ENCODE measurements at regions not wholly inside any gene's neighbourhood (a gene's known extent, or its start where the extent isn't known, plus 50 kb on each side); places are given as distances from the start of the nearest gene placed in this dataset.
"Not testable (repeated sequence)": the region's sequence is repeated elsewhere in the genome, so short reads cannot be mapped to it uniquely, and the experiment has no call there.

DNA sequence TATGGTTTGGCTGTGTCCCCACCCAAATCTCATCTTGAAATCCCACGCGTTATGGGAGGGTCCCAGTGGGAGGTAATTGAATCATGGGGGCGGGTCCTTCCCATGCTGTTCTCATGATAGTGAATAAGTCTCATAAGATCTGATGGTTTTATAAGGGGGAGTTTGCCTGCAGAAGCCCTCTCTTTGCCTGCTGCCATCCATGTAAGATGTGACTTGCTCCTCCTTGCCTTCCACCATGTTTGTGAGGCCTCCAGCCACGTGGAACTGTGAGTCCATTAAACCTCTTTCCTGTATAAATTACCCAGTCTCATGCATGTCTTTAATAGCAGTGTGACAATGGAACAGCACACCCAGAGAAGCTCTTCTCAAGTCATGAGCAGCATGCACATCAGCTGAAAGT lies 119.1 kb upstream of the CARD11 start:
- not testable (repeated sequence) for DNase-seq (ENCODE audit: low read depth)

DNA sequence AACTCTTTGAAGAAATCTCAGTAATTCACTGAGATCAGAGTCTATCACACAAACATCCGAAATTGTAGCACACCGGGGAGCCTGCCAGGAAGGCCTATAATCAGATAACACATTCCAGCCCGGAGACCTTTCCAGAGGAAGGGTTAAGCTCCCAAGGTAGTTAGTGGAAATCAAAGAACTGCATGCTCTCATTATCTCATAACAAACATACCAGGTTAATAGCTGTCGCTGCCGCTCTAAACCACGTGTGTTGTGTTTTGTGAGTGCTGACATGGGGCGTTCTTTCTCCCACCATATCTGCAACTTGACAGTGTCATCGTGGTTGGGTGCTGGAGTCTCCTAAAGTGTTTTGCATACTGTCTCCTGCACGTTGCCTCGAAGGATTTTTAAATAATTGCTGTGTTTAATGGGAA lies 120.7 kb upstream of the CARD11 start:
- no peak for DNase-seq (ENCODE audit: low read depth)

DNA sequence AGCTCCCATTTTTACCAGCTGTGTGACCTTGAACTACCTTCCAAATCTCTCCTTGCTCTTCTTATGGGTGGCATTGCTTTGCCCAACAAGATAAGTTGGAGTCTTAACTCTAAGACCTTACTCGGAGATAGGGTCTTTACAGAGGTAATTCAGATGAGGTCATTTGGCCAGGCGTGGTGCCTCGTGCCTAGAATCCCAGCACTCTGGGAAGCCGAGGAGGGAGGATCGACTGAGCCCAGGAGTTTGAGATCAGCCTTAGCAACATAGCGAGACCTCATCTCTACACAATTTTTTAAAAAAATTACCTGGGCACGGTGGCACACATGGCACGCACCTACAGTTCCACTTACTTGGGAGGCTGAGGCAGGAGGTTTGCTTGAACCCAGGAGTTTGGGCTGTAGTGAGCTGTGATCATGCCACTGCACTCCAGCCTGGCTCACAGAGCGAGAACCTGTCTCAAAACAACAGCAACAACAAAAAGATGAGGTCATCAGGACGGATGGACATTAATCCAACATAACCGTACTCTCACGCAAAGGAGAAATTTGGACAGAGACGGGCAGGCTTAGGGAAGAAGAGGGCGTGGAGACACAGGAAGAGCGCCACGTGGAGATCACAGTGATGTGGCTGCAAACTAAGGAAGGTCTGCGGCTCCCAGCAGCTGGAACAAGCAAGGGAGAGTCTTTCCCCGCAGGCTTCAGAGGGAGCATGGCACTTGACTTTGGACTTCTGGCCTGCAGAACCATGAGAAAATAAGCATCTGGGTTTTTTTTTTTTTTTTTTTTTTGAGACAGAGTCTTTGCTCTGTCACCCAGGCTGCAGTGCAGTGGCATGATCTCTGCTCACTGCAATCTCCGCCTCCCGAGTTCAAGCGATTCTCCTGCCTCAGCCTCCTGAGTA lies 122.3 kb upstream of the CARD11 start:
- no peak for DNase-seq (ENCODE audit: low read depth)

DNA sequence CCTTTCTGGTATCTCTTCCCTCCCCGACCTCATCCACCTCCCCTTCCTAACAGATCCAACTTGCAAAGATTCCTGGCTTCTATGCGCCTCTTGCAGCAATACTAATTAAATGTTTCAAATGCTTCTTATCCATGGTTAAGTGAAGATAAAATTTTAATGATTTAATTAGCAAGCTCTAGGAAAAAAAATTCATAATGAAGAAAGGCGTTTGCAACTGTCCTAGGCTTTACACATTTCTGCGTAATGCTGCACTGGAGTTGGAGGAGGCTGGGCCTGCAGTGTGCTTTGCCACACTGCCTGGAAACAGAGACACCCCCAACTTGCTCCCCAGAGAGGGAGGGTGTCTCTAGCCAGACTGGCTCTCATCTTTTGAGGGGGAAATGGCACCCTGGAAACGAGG lies 123.9 kb upstream of the CARD11 start:
- DNase-seq (ENCODE audit: low read depth): no peak

DNA sequence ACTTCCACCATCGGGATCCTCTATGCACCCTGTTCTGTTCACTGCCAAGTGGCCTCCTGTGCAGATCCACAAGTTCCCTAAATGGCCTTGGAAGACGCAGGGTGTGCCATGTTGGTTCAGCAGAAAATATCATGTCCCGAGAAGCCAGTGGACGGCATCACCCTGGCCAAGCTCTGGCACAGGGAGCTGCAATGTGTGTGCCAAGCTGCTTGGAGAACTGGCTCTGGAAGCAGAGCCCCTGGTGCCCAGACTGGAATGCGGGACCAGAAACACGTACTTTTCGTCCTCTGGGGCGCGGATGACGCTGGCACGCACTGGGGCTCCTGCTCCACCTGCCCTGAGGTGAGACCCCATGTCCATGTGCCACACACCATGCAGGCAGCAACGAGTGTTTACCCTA lies 124.7 kb upstream of the CARD11 start:
- DNase-seq (ENCODE audit: low read depth): no peak

DNA sequence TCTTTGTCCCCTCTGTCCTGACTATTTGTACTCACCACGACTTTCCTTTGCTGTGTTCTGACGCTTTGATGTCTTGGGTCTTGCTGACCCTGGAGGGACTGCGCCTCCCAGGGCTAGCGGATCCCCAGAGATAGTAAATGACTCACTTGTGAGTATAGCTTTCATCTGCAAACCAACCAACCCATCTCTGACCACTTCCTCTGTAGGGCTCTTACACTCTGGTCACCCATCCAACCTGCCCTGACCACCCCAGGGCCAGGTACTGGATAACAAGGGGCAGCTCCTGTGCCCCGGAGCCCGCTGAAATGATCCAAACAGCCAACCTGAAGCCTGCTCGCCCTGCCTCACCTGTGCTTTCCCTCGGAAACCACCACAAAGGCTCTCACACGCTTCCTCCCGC lies 125.2 kb upstream of the CARD11 start:
- DNase-seq (ENCODE audit: low read depth): no peak

DNA sequence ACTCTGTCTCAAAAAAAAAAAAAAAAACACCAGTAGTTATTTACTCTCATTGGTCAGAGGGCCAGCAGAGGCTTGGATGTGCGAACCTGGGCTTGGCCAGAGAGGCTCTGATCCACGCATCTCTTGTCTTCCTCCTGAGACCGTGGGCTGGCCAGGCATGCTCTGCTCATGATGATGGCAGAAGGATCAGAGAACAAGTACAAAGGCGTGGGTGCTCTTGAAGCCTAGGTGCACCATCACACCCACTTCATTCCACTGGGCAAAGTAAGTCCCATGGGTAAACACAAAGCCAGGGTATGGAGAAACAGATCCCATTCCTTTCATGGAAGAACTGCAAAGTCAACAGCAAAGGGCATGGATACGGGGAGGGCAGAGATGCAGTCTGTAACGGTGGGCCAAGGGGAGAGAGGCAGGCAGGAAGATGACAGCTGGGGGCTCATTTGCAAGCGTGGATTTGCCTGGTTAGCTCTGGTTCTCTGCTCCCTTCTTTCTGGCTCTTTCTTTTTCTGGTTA lies 128.2 kb upstream of the SDK1 start:
- no peak for DNase-seq (ENCODE audit: low read depth)

DNA sequence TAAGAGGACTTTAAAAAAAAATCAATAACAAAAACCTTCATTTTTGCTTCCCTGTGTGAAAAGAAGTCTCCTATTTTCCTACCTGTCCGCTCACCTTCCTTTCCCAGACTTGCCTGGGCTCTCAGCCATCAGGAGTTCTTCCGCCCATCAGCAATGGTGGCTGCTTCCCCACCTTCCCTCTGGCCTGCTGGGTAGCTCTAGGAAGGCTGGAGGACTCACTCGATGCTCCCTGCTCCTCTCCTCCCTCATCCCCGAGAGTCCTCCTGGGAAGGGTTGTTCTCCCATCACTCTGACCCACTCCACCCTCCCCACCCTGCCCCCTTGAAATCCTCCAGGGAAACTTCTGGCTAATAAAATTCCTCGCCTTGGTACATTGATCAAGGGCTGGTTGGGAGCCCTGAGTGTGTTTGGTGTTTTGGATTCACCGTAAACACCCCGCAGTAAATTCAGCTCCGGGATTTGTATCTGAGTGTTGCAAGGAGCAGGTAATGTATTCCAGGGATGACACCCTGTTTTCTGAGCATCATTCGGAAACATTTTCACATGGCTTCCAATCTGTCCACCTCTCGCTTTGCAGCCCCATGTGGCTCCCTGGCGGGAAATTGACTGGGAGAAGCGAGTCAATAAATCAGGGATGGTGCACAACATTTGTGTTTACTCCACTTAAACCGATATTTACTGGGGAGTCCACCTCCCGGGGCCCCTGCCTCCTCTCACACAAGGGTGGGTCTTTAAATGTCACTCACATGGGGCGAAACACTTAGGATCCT lies 126.4 kb upstream of the SDK1 start:
- no peak for DNase-seq (ENCODE audit: low read depth)

DNA sequence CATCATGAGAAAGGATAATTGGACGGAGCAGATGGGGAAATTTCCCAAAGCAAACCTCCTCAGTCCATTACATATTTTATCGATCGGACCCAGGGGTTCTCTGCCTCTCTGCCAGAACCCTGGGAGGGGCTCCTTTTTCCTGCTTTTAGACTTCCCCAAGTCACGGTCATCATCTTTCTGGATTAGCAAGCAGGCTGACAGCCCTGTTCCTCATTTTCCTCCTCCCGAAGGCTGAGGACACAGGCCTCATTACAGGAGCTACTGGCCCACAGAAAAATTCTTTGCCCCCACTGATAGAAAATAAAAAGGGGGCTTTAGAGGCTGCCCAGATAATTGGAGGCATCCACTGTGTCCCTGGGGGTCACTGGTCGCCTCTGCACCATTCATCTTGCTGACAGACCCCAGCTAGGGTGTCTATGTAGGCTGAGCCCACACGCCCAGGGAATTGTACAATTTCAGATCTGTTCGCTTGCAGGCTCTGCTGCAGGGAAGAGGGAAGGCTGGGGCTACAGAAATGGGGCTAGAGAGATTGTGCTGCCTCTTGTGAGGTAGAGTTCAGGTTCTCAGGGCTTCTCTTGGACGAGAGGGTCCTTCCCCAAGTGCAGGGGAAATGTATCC lies 125.7 kb upstream of the SDK1 start:
- DNase-seq (ENCODE audit: low read depth): no peak

DNA sequence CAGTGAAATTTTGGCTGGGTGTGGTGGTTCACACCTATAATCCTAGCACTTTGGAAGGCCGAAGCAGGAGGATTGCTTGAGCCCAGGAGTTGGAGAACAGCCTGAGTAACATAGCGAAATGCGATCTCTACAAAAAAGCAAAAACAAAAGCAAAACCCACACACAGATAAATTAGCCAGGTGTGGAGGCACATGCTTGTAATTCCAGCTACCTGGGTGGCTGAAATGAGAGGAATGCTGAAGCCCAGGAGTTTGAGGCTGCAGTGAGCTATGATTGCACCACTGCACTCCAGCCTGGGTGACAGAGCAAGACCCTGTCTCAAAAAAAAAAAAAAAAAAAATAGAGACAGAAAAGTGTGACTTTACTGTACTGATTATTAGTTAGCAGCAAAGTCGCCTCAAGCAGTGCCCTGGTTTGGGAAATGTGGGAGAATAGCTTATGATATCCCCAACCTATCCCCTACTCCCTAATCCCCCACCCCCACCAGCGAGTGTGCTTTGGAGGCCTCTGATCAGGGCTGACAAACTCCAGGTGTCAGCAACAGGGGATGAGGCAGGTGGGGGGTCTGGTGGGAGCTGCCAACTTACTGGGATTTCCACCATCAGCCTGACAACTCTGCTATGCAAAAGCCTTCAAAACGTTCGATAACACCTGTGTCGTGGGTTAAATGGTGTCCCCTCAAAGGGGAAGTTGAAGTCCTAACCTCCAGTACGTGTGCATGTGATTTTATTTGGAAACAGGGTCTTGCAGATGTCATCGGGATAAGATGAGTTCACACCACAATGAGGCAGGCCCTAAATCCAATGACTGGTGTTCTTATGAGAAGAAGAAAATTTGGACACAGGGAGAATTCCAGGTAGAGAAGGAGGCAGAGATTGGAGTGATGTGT lies 124.7 kb upstream of the SDK1 start:
- DNase-seq (ENCODE audit: low read depth): no peak

DNA sequence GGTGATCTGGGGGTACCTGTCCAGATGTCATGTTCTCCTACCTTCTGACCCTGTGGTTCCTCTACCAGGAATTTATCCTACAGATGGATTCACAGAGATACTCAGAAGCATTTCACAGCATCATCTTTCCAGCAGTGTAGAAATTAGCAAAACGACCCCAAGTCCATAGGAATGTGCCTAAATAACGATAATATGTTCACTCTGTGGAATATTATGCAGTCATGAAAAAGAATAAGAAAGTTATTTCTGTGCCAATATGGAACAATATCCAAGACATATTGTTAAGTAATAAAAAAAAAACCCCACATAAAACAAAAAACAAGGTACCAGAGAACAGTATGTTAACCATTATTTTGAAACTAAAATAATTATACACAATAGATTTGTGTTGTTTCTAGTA lies 123.8 kb upstream of the SDK1 start:
- no peak for DNase-seq (ENCODE audit: low read depth)

DNA sequence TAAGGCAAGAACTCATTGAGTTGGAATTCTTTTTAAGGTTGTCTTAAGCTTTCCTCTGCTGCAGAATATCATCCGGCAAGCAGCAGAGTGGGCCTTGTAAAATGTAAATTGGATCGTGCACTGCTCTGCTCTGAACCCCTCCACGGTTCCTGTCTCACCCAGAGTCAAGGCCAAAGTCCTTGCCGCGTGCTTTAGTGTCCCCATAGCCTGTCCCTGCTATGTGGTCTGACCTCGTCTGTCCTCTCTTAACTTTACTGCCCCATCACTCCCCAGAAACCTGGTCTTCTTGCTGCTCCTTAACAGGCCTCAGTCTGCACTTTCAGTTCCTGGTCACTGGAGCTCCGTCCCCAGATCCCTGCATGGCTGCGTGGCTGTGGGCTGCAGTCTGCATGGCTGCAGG lies 121.6 kb upstream of the SDK1 start:
- DNase-seq (ENCODE audit: low read depth): no peak

DNA sequence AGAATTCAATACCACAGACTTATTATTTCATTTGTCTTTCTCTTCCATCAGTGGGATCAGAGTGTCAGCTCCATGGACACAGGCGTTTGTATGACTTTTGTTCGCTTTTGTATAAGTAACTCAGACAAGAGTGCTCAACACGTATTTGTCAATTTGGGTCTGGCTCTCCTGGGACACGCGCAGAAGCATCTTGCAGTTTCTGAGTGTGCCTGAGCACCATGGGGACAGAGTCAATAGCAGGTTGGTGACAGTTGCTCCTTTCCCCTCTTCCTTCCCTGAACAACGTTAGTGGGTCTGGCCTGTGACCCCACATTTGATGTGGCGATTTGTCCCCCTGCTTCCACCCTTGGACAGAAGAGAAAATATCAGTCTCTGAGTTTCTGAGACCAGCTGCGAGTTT lies 120.4 kb upstream of the SDK1 start:
- no peak for DNase-seq (ENCODE audit: low read depth)

DNA sequence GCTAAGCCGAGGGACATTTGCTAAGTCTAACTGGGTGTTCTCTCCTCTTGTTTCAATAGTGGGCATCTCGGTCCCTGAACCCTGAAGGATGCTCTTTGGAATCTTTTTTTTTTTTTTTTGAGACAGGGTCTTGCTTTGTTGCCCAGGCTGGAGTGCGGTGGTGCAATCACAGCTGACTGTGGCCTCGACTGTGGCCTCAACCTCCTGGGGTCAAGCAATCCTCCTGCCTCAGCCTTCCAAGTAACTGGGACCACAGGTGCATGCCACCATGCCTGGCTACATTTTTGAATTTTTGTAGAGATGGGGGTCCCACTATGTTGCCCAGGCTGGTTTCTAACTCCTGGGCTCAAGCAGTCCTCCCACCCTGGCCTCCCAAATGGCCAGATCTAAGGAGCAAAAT lies 119.0 kb upstream of the SDK1 start:
- not testable (repeated sequence) for DNase-seq (ENCODE audit: low read depth)

DNA sequence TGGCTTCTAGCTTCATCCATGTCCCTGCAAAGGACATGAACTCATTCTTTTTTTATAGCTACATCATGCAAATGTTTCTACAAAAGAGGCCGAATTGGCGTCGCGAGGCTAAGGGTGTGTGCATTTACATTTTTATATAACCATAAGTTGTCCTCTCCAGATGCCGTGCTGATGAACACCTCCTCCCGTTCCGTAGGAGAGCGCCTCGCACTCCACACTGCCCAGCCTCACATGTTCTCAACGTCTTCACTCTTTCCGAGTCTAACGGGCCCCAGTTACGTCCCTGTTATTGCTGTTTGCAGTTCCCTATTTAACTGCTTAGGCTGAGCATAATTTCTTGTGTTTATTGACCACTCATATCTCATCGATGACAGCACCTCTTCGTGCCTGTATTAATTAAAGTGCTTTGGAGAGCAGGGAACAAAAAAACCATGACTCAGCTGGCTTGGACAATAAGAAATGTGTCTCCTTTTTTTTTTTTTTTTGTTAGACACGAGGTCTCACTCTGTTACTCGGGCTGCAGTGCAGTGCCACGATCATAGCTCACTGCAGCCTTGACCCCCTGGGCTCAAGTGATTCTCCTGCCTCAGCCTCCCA lies 113.5 kb upstream of the SDK1 start:
- no peak for DNase-seq (ENCODE audit: low read depth)

DNA sequence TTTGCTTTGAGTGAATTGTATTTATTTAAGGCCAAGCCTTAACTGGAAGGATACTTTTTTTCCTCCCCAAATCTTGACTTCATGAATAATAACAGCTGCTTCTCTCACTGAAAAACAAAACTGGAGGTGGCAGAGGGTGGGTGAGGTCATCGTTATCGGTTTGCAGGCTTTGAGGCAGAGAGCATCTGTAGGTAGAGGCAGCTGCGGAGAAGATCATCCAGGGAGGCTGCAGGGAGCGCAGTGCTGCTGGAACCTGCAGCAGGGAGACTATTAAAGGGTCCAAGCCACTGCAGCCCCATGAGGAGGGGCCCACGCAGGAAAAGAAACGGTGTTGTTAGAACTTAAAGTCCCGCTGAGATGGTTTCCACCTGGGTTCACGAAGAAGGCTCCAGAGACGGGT lies 112.1 kb upstream of the SDK1 start:
- no peak for DNase-seq (ENCODE audit: low read depth)

DNA sequence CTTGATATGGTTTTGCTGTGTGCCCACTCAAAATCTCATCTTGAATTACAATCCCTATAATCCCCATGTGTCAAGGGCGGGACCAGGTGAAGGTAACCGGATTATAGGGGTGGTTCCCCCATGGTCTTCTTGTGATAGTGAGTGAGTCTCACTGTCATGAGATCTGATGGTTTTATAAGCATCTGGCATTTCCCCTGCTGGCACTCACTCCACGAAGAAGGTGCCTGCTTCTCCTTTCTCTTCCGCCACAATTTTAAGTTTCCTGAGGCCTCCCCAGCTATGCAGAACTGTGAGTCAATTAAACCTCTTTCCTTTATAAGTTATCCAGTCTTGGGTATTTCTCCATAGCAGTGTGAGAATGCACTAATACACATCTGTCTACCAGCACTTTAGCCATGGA lies 109.5 kb upstream of the SDK1 start:
- DNase-seq (ENCODE audit: low read depth): no peak

DNA sequence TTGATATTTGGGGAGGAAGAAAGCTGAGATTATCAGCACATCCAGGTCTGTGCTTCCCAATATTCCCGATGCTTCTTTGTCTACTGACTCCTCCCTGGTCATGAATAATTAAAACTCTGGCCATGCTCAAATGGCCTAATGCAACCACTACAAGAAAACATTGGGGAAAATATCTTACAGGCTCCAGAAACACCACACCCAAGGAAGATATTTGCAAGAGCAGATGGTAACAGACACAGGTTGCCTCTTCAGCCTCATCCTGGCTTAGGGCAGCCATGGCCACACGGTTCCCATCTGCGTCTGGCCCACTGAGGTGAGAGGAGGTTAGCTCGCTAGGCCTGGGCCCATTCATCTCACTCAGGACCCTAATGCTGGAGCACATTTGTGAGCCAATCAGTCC lies 108.4 kb upstream of the SDK1 start:
- DNase-seq (ENCODE audit: low read depth): no peak

DNA sequence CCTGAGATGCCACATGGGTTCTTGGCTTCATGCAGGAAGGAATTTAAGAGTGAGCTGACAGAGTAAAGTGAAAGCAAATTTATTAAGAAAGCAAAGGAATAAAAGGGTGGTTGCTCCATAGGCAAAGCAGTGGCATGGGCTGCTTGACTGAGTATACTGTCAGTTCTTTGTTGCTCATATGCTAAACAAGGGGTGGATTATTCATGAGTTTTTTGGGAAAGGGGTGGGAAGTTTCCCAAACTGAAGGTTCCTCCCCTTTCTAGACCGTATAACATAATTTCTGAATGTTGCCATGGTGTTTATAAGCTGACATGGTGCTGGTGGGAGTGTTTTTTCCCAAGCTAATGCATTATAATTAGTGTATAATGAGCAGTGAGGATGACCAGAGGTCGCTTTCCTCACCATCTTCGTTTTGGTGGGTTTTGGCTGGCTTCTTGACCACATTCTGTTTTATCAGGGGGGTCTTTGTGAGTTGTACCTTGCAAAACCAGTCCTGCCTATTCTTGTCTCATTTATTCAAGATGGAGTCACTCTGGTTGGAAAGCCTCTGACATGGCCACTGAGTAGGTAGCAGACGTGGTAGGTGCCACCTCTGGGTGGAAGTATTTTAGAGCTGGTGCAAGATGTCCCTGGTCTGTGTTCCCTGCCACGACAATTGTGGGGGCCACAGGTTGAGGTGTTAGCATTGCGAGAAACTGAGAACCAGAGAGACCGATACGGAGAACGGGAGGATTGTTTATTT lies 107.5 kb upstream of the SDK1 start:
- no peak for DNase-seq (ENCODE audit: low read depth)

DNA sequence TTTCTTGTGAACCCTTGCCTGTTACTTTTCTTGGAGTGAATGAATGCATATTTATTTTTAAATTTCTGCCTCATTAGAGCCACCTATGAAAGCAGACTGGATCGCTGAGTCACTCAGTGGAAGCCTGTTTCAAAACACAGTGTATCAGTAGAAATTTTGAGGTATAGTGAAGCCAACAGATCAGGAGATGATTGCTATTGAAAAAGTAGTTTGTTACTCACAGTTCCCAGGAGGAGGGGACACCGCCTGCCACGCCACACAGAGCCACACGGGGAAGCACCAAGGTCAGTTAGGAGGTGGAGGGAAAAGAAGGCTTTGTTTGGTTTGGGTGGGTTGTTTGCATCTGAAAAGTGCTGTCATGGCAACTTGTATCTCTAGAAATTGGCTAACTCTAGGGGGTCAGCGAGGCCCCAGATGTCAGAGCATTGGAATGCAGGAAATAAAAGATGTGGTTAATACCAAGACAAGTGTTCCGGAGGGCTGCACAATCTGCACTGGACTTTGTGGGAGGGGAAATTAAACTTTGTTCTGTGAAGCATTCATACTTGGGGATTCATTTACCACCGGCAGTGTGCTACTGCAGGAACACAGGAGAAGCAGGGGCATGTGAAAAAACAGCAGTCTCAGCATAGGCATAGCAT lies 106.4 kb upstream of the SDK1 start:
- no peak for DNase-seq (ENCODE audit: low read depth)

All from activated T-helper 9 cell treated with anti-CD3 and anti-CD28 coated beads, Interleukin-2, amount 50 U/mL, for 16 hours (primary cell).